SKM-1 (cell line): ENCODE measurements at regions not wholly inside any gene's neighbourhood (a gene's known extent, or its start where the extent isn't known, plus 50 kb on each side); places are given as distances from the start of the nearest gene placed in this dataset.

Experiments
- DNase-seq: peaks from one replicate; lab custom pipeline; 2025; ENCODE audit not compliant: unreplicated experiment; lab: John Stamatoyannopoulos, UW

DNA sequence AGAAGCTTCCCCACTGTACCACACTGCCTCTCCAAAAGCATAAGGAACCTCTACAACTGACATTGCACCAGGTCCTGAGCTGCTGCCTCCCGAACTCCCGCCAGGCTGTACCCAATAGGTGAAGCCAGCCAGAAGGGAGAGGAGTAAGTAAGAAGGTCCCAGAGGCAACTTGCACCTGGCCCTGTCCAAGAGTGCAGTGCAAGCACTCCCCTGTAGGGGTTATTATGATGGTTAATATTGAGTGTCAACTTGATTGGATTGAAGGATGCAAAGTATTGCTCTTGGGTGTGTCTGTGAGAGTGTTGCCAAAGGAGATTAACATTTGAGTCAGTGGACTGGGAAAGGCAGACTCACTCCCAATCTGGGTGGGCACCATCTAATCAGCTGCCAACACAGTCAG, 879.3 kb upstream of the SLIT2 start:
- no peak for DNase-seq

DNA sequence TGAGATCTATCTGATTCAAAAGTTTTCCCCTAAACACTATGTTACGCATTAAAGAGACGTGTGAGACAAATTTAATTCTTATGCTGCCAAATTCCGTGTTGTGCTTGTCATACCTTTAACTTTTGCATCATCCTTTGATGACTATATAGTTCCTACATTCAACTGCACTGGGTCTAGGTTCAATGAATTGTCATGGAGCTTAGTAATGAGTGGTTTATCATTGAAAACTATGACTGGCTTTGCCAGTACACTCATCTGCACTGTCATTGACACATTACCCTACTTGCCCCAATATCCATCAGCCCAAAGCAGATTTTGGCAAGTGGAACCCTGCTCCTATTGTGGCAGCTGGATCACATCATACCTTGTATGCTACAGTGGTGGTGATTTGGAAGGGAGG, 882.9 kb upstream of the SLIT2 start:
- DNase-seq = no peak

DNA sequence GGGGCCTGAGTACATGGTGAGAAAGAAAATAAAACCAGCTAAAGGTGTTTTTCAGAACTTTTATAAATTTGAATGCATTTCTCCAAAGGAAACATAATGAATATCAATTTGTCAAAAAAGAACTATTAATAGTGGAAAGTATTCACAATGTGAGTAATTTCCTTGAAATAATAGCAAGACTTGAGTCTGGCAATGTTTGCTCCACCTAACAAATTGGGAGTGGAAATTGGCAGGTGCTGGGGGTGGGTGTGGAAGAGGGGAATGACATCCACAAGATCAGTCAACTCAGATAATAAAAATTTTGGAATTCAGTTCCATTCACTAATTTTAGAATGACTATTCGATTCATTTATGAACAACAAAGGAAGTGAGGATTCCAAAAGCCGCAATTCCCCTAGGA, 884.8 kb upstream of the SLIT2 start:
- DNase-seq = no peak

DNA sequence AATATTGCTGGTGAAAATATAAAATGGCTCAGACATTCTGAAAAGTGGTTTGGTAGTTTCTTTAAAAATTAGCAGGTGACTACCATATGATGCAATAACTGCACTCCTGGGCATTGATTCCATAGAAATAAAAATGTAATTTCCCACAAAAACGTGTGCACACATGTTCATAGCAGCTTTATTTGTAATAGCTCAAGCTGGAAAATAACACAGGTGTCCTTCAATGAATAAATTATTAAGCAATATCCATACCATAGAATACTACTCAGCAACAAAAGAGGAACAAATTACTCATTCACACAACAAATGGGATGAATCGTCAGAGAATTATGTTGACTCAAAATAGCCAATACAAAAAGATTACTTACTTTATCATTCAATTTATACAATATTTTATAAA, 893.7 kb upstream of the SLIT2 start:
- no peak for DNase-seq

DNA sequence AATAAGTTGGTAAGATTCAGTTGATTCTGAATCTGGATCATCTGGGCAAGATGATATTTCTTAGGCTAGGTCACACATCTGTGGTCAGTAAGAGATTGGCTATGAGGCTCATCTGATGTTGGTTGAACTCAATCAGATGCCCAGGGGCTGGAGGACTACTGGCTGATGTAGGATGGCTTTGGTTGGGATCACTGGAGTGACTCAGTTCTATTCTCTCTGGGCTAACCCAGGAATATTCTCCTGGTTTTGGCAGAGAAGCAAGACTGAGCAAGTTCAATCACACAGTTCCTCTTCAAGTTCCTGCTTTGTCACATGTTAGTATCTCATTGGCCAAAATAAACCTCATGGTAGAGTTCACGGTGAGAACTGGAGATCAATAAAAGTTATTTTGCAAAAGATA, 902.3 kb upstream of the SLIT2 start:
- DNase-seq = no peak

DNA sequence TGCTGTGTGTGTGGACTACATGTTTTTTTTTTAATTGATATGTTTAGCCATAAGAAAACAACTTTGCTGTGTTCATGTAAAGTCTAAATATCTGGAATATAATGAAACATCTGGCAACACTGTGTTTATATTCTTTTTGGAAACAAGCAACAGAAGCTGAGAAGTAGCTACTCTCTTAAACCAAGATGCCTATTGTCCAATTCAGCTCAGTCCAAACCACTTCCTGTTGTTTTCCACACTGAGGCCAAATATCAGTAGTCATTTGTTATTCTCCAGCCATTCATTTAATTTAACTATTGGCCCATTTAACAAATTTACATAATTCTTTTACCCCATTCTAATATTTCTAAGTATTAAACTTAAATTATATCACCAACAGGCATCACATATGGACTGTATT, 903.0 kb upstream of the SLIT2 start:
- no peak for DNase-seq

DNA sequence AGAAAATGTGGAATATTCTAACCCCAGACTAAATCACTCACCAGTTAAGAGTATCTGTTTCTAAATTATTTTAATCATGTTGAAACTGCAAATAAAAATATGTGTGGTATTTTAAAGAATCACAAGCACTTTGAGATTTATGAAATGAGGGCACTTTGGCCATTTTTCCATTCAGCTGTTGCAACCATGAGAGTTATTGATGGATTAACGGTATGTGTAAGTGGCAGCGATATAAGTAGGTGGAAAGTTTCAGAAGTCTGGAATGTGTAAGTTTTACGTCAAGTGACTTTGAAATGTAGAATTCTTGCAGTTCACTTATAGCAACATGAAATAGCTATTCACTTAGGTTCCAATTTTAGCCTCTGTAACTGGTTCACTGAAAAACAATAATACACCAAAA, 905.1 kb upstream of the SLIT2 start:
- DNase-seq = no peak

DNA sequence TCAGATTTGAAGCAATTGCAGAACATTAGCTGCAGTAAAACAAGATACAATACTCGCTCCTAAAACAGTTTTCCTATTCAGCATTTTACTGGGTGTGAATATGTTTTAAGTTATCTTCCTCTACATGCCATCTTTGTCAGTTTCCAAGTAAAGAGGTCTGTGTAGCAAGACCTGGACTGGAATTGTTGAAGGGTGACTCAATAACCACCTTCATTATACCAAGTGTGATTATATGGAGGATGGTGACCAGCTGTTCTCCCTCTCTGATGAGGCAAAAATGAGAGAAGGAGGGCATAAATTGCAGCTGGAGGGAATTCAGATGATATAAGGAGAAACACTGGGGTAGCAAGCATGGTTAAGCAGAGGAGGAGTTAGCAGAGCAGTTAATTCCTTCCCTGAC, 922.1 kb upstream of the SLIT2 start:
- no peak for DNase-seq

DNA sequence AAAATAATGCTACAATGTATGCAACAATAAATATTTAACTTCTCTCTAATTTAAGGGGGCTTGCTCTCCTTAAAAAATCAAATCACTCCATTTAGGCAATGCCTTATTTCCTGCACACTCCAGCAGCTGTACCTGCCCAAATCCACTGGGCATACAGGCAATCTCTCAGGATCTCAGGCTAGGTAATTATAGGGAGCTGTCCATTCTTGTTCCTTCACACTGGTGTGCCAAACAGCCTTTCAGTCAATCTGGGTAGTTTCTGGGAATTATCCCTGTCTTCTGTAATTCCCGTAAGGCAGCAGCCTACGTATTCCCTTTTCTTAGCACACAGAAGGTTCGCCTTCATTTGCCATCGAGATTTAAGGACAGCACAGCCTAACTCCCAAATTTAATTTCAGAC, 922.6 kb upstream of the SLIT2 start:
- no peak for DNase-seq

DNA sequence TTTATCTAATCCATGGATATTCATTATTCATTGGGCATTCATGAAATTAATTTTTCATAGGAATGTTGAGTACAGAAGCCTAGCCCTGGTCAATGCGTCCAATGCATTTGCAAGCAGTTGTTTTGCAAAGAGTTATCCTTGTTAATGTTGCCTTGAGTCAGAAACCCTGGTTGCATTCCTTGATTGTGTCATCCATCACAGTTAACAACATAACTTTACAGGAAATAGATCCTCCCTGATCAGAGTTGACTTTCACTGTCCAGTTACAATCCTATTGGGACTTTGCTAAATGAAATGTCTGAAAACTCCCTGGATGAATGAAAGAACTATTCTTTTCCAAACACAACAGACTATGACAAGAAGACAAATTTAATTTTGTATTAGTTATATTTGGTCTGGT, 924.3 kb upstream of the SLIT2 start:
- DNase-seq = no peak

DNA sequence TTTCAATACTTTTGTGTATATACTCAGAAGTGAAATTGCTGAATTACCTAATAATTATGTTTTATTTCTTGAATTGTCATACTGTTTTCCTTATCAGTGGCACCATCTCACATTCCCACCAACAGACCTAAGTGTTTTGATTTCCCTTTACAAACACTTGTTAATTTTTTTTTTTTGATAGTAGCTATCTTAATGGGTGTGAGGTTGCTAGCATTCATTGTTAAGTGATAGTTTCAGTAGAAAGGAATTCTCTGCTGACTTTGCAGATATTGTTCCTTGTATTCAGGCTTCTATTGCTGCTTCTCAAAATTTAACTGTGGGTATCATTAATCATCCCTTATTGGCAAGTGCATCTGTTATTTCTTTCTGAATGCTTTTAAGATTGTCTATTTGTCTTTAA, 927.5 kb upstream of the SLIT2 start:
- no peak for DNase-seq

DNA sequence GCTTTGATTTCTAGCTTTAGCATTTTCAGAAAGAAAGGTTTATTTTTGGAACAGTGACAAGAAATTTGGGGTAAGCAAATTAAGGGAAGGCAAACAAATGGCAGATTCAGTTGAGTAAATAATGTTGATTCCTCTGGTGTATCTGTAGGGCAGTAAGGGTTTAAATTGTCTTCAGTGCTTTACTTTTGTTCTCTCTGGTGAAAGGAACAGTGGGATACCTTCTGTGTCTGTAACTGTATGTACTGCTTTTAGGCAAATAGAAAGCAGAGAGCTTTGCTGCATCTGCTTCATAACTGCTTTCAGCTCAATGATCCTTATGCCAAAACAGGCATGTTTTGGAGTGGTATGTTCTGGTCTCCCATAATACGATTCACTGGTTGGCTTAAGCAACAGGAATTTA, 932.1 kb upstream of the SLIT2 start:
- no peak for DNase-seq

DNA sequence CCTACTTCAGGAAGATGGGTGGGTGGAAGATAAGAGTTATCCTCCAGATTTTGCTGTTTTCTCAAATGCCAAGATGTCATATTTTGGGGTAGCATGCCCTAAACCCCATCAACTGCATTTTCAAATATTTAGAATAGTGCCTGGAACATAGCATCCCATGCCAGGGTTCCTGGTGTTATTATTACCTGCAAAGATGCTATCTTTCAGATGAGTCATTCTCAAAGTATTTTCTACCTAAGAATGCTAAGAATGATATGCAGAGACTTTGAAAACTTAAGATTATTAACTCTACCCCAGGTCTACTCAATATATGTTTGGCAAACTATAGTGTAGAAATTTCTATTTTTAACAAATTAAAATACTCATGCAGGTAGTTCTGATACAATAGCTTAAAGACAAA, 934.3 kb upstream of the SLIT2 start:
- DNase-seq = no peak

DNA sequence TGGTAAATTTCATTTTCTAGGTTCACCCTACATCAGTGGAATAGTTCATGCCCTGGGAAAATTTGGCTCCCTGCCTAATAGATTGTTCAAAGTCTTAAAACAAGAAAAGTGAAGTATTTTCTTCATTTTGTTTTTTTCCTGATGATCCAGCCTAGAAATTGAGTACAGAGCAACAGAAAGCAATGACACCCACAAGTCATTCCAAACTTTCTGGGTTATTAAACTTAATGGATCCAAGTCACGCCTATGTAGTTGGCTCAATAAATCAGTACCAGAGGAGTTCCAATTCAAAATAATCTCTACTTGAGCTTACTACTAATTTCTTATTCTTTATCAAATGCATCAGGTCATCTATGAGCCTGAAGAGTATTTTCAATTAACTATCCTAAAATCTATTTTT, 937.6 kb upstream of the SLIT2 start:
- no peak for DNase-seq

DNA sequence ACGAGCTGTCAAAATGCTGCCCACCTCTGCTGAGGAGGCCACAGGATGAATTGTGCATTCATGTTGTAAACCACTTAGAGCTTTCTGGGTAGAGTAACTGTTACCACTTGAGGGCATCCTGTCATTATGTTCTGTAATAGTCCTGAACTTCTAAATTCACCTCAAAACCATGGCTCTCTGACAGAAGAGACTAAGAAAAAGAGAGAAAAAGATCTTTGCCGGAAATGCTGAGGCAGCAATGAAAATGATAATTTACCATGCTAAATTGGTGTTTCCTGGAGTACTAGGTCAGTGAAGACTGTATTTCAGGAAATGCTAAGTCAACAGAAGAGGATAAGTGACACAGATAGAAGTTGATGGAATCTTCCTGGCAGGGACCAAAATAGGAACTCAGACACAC, 942.3 kb upstream of the SLIT2 start:
- no peak for DNase-seq

DNA sequence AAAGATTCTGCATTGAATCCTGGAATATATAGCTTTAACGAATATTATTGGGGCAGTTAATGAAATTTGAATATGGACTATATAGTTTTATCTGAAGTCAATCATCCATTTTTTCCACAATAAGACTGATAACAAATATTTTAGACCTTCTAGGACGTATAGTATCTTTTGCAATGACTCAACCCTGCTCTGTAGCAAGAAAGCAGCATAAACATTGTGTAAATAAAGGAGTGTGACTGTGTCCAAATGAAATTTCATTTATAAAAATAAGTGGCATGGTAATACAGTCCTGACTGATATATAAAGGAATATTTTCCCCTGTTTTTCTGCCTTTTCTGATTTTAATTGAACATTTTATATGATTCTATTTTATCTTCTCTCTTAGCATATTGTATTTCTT, 947.7 kb upstream of the SLIT2 start:
- DNase-seq = no peak

DNA sequence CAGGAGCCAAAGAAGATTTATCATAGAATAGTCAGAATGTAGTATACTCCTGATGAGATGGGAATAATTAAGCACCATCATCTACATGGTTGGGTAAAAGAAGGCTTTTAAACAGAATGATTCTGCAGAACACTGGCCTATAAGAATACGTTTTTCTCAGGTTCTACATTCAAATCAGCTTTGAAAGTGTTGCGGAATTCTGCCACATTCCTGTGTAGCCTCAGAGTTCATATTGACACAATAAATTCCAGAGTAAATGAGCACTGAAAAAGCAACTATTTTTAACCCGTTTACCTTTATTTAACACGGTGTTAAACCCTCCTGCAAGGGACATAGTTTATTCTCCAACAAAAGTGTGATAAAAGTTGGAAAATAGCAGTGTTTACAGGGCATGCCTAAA, 950.2 kb upstream of the SLIT2 start:
- DNase-seq = no peak

DNA sequence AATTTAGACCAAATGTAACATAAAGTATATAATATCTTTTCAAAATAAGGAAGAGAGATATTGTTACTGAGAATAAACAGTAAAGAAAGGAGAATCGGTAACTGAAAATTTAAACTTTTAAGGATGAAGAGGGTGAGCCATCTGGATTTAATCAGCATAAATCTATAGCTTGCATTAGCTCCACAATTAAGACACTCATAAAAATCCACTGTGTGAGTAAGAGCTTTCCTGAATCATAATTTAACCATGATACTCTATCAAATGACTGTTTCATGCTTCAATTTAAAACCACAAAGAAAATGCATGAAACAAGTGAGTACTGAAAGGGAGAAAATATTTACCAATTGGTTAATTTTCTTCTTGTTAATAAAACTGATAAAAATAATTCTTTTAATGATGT, 951.5 kb upstream of the SLIT2 start:
- DNase-seq = no peak

DNA sequence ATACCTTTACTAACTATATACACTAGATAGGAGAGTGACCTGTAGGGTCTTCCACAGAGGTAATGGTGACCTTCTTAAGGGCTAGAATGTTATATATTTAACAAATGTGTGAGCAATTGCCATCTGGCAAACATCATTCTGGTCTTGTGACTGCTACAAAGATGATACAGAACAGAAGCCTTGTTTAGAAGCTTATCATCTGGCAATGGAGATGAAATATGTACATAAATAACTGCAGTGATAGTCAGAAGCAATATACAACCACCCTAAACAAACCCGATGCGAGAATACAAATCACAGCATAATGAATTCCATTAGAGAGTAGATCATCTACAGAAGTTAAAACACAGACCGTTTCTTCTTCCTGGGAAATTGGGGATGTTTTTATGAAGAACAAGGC, 952.7 kb upstream of the SLIT2 start:
- DNase-seq = no peak

DNA sequence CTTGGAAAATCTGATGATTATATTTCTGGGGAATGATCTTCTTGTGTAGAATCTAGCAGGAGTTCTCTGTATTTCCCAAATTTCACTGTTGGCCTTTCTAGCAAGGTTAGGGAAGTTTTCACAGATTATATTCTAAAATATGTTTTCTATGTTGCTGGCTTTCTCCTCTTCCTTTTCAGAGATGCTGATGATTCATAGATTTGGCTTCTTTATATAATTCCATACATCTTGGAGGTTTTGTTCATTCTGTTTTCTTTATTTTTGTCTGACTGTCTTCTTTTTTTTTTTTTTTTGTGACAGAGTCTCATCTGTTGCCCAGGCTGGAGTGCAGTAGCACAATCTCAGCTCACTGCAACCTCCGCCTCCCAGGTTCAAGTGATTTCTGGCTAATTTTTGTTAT, 957.9 kb upstream of the SLIT2 start:
- DNase-seq = no peak

DNA sequence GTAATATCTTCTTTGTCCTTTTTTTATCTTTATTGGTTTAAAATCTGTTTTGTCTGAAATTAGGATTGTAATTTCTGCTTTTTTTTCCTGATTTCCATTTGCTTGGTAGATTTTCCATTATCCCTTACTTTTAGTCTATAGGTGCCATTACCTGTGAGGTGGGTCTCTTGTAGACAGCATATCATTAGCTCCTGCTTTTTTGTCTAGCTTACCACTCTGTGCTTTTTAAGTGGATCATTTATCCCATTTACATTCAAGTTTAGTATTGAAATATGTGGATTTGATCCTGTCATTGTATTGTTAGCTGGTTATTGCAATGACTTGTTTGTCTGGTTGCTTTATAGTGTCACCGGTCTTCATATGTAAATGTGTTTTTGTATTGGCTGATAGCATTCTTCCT, 958.6 kb upstream of the SLIT2 start:
- no peak for DNase-seq

DNA sequence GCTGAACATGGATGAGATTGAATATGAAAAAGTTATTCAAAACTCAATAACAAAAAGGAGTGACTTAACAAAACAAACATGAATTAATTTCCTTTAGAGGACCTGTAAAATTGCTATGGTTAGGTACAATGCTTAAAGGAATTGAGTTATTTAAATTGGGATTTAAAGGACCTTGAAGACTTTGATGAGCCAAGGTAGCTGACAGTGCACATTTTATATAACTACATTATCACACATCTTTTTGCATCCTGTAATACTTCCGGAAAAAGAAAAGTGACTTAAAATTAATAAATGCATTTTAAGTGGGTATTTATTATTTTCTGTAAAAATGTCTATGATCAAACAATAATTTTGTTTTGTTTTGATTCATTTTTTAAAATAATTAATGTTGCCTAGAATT, 964.8 kb upstream of the SLIT2 start:
- no peak for DNase-seq

DNA sequence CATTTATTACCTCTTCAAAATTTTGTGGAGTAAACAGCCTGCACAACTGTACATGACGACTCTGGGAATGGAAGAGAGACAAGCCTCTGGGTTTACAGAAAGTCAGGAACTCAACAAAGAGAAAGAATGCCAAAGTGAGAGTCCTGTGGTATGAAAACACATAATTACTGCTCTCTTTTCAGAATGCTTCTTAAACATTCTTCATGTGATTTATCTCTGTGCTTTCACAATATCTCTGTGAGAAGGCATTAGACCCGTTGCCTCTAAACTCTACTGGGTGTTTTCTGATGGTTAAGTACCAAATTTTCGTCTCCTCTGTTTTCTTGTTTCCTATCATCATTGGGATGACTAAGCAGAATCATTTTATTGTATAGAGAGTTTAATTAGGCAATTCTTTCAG, 966.6 kb upstream of the SLIT2 start:
- no peak for DNase-seq

DNA sequence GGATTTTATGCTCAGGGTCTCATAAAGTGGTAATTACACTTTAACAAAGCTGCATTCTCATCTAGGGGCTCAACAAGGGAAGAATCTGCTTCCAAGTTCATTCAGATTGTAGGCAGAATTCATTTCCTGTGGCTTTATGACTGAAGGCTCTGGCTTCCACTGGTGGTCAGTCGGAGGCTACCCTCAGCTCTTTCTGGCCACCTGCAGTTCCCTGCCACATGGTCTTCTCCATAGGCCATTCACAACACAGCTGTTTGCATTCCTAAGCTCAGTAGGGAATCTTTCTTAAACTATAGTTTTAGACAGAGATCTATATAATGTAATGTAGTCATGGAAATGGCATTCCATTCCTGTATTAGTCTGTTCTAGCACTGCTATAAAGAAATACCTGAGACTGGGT, 973.0 kb upstream of the SLIT2 start:
- DNase-seq = no peak
